ELR (cell line): ENCODE measurements at regions not wholly inside any gene's neighbourhood (a gene's known extent, or its start where the extent isn't known, plus 50 kb on each side); places are given as distances from the start of the nearest gene placed in this dataset.

Experiments
- DNase-seq: peaks from one replicate; pipeline ENCODE4 v3.0.0-alpha.2; 2015; ENCODE audit warnings: low read depth

DNA sequence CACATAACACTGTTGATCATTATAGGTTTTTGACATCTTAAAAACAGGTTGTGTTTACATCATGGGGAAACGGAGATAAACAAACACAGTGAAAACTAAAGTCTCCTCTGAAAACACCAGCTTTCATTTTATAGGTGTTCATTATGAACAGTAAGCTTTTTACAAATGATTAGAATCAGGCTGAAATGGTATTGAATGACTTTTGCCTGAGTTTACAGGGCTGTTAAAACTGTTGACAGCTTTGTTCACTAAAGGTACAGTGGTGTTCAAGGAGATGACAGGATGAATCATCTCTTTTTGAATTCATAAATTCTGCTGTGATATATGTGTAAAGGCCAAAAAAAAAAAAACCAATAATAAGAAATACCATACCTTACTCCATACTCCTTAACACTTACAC lies 184.6 kb upstream of the CNTN5 start:
- DNase-seq: no peak

DNA sequence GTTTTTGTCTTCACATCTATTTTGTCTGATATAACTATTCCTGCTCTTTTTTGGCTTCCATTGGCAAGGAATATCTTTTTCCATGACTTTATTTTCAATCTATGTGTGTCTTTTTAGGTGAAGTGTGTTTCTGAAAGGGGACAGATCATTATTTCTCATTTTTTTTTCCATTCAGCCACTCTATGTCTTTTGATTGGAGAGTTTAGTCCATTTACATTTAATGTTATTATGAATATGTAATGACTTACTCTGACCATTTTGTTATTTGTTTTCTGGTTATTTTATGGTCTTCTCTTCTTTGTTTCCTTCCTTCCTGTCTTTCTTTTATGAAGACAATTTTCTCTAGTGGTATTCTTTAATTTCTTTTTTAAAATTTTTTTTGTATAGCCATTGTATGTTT lies 178.6 kb upstream of the CNTN5 start:
- DNase-seq: no peak

DNA sequence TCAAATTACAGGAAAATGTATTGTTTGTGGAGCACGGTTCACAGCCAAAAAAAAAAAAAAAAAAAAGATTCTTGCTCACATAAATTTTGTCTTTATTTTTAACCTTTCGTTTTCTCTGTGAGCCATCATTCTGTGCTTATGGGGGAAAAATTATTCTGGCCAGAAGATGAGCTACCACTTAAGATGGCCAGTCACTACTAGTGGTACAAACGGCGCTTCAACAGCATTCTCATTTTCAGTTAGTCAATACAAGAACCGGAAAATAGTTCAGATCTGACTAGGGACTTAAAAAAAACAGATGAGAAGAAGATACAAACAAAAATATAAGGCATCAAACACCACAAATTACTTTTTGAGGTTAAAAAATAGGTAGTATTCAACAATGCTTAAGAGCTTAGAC lies 158.6 kb upstream of the CNTN5 start:
- DNase-seq: no peak

DNA sequence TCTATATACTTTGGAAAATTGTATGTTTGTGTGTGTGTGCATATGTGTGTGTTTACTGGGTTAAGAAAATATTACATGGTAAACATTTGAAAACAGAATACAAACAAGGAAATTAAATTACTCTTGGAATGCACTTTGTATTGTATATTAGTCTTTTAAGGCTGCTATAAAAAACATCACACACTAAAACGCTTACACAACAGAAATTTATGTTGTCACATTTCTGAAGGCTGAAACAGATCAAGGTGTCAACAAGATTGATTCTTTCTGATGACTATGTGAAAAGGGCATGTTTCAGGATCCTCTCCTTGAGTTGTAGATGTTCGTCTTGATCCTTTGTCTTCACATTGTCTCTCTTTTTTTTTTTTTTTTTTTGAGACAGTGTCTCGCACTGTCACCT lies 149.1 kb upstream of the CNTN5 start:
- no peak for DNase-seq

DNA sequence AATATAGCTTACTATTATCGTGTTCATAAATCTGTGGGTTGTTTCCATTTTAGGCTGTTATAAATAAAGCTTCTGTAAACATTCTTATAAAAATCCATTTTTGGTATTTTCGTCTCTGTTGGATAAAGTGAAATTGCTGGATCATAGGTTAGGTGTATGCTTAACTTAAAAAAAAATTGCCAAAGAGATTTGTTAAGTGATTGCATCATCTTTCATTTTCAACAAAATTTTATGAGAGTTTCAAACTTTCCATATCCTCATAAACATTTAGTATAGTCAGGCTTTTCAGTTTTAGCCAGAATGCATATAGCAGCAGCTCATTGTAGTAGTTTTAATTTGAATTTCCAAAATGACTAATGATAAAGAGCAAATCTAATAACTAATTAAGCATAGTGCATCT lies 146.7 kb upstream of the CNTN5 start:
- DNase-seq: no peak

DNA sequence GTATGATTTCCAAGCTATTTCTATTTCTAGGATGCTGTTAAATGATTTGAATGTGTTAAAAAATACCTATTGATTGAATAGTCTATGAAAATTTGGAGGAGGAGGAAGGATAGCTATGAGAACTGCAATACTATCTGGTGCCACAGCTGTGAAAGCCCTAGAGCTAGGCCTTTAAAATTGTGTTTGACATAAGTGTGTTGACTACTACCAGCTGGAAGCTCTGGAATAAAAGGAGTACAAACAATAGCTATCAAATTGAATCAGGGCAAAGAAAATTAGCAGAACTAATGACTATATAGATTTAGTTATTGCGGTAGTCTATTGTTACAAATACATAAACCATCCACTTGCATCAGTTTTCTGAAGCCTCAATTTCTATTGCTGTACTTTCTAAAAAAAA lies 124.8 kb upstream of the CNTN5 start:
- no peak for DNase-seq

DNA sequence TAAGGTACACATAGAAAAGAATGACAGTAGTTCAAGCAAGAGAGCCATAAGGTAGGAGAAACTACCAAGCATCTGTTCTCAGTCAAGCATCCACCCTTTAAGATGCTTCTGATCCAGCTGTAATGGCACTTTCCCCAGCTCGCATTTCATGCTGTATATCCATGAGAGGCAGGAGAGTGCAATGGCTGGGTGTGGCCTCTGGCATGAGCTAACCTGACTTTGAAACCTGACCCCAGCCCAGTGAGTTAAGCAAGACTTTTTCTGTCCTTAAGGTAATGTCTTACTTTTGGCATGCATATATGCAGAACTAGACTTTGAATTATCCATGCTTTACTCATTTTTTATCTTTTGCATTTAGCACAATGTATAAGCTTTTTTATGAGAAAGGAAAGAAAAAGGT lies 79.8 kb upstream of the CNTN5 start:
- peak; percentile 36 for DNase-seq

DNA sequence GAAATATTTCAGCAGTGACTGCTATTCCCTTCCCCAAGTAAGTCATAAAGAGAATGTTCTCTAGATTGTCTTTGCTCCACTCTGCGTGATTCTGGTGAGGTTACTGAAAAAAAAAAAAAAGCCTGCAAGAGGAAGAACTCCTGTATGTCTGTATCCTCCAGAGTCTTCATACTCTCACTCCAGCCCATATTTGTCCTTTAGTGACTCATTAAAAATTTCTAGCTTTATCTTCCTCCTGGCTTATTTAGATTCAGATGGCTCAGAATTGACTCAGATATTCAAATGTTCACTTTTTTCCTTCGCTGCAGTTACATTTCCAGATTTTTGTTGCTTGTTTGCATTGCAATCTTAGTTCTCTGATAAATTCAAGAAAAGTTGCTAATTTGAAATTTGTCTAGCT lies 76.3 kb upstream of the CNTN5 start:
- DNase-seq: peak; percentile 73

DNA sequence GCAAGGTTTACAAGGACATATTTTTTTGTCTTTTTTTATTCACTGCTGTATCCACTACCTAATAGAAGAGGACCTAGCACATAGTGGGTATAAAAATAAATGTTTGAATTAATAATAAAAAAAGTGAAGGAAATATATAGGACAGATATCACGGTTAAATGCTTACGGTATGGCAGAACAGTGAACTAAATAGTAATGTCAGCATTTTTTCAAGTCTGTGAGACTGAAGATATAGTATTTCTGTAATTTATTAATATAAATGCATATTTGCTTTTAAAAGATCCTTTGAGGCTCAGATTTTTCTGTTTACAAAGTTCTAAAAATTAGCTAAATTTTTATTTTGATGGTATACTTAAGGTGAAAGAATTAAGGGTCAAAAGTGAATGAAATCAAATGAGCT lies 68.6 kb upstream of the CNTN5 start:
- no peak for DNase-seq

DNA sequence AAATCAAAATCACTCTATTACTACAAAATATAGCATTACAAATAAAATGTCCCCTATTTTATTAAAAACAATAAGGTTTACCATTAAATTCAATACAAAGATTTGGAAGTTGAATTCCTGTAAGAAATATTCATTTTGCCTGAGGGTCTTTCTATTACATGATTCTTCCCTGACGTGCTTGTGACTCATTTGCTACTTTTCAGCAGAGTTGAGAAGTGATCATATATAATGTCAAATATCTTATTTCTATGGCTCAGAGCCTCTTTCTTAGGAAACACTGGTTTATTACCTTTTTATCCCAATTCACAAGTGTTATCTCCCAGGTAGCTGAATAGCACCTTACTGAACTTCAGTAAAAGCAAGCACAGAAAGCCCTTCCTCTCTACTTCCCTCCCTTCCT lies 65.2 kb upstream of the CNTN5 start:
- DNase-seq: peak; percentile 89

DNA sequence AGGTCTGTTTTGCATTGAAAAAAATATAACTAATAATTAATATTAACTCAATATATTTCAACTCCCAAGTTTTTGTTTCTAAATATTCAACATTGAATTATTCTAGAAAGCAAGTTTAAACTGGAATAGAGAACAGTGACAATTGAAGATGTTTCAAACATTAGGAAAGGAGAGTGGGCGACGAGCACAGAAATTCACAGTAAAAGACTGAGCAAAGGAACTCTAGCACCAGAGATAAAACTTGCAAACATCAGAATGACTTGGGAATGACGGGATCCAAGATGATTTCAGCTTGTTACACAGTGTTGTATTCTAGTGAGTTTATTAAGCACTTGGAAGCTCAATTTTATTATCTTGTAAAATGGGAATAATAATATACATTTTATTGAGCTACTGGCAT lies 56.6 kb upstream of the CNTN5 start:
- DNase-seq: no peak

DNA sequence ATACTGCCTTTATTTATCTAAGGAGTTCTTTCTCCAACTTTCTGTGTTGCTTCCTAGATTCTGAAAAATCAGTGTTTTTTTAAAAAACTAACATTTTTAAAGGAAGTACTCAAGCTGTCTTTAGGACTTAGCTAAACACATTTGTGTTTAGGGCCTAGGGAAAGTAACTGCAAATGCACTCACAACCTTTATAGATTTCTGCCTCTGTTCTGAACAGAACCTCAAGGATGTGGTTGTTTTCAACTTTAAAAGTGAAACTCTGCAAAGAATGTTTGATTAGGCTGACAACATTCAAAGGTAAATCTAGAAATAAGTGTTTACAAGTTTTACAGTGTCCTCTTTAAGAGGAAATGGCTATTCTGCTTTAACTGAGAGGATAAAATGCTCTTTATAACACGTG lies 55.4 kb upstream of the CNTN5 start:
- no peak for DNase-seq

DNA sequence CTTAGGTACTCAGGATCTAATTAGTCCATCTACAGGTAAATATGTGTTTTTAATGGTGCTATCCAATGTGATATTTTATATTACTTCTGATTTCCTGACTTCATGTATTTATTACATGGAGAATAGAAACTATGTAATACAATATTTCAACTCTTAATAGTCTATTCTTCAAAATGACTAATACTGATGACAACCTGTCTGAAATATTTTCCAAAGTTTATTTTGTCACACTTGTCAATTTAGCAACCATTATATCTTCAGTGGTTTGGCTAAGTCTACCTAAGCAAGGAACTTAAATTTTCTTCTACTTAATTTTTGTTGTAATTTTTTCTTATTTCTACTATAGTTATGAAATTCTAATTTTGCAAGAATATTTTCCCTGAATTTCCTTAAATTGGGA lies 55.0 kb upstream of the CNTN5 start:
- DNase-seq: peak; percentile 24

DNA sequence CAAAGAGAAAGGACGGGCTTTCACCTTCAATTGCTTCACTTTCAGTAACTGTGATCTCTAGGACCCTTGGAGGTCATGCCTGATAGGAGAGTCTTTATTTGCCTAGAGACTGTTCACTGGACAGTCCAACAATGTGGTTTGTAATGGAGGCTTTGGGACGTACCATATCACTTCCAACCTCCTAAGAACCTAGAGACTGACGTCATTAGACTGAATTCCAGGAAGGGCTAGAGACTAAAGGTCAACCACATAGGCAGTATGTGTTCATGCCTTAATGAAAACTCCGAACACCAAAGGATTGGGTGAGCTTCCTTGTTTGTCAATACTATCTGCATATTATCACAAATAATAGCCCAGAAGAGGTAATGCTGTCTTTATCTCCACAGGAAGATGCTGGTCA lies 53.7 kb upstream of the CNTN5 start:
- DNase-seq: peak; percentile 24
